SK-N-MC (cell line): ENCODE measurements at regions not wholly inside any gene's neighbourhood (a gene's known extent, or its start where the extent isn't known, plus 50 kb on each side); places are given as distances from the start of the nearest gene placed in this dataset.

Experiments
- EZH2 ChIP-seq: fragments of 200-600 bp; sonication (generic); IDR thresholded peaks from one replicate; pipeline ENCODE4 v1.6.1; 2017; ENCODE audit warnings: antibody characterized with exemption
- FOXP2 ChIP-seq: optimal IDR thresholded peaks from 2 replicates; pipeline ENCODE3; 2011; ENCODE audit warnings: mild to moderate bottlenecking, moderate library complexity; ENCODE audit not compliant: insufficient read depth; ENCODE audit errors: extremely low read length, control extremely low read depth
- POLR2AphosphoS5 ChIP-seq: IDR thresholded peaks from 2 replicates; pipeline ENCODE4 v1.6.1; 2012; ENCODE audit warnings: mild to moderate bottlenecking, low read depth, low read length, borderline replicate concordance

- TF ChIP-seq EZH2 (no peak), POLR2AphosphoS5 (no peak), FOXP2 (no peak)
These were observed 390.1 kb downstream of the GATA3 start for GRCh38 chr10:8444630-8445029.
